HFFc6 (cell line): ENCODE measurements at regions not wholly inside any gene's neighbourhood (a gene's known extent, or its start where the extent isn't known, plus 50 kb on each side); places are given as distances from the start of the nearest gene placed in this dataset.

ENCODE experiments used
- DNase-seq: peaks from one replicate; pipeline ENCODE4 v3.0.0-alpha.2; 2018
- H3K27ac Mint-ChIP-seq: 2 replicates; pipeline ENCODE4 v1.8.0; 2020; ENCODE audit warnings: mild to moderate bottlenecking, mixed read lengths
- H3K27me3 Mint-ChIP-seq: 2 replicates; pipeline ENCODE4 v1.8.0; 2021; ENCODE audit warnings: mild to moderate bottlenecking, moderate library complexity, mixed read lengths; ENCODE audit not compliant: insufficient read depth
- H3K36me3 Mint-ChIP-seq: 2 replicates; pipeline ENCODE4 v1.8.0; 2021; ENCODE audit warnings: low read depth, mixed read lengths
- H3K4me1 Mint-ChIP-seq: 2 replicates; pipeline ENCODE4 v1.8.0; 2020; ENCODE audit warnings: low read depth, mixed read lengths
- H3K4me3 Mint-ChIP-seq: 2 replicates; pipeline ENCODE4 v1.8.0; 2020; ENCODE audit warnings: mild to moderate bottlenecking, moderate library complexity, mixed read lengths
- H3K9me3 Mint-ChIP-seq: 2 replicates; pipeline ENCODE4 v1.8.0; 2020; ENCODE audit warnings: mild to moderate bottlenecking, mixed read lengths
- CTCF ChIP-seq: fragments of 200-600 bp; sonication (generic); IDR thresholded peaks from 2 replicates; pipeline ENCODE4 v1.5.0; 2021; ENCODE audit warnings: antibody characterized with exemption, mild to moderate bottlenecking

GRCh38 chr20:62547364-62547763 is 71.6 kb upstream of the GATA5 start:
- Mint-ChIP-seq H3K36me3 (peaks cover 6% of the 10 kb centered on the region; the same call in 1 of the 2 replicates), H3K9me3 (peaks cover 7% of the 10 kb centered on the region), H3K4me3 (no peak overlapping the region), H3K27ac (no peak overlapping the region), H3K27me3 (peaks cover 23% of the 10 kb centered on the region), H3K4me1 (no peaks in the 10 kb centered on the region)
- no peak for DNase-seq
- no peak for TF ChIP-seq CTCF

- H3K27me3 Mint-ChIP-seq: peaks cover 26% of the 10 kb centered on the region
- no peak for DNase-seq
- H3K27ac Mint-ChIP-seq: no peak overlapping the region
- no peak for TF ChIP-seq CTCF
- no peak overlapping the region for H3K4me3 Mint-ChIP-seq
- no peaks in the 10 kb centered on the region for H3K4me1 Mint-ChIP-seq
- peaks cover 7% of the 10 kb centered on the region for H3K9me3 Mint-ChIP-seq
- H3K36me3 Mint-ChIP-seq: peaks cover 6% of the 10 kb centered on the region; the same call in 1 of the 2 replicates
These were observed 72.7 kb upstream of the GATA5 start for GRCh38 chr20:62548471-62548870.

GRCh38 chr20:62549029-62549428 is 73.2 kb upstream of the GATA5 start:
- peaks cover 27% of the 10 kb centered on the region for H3K27me3 Mint-ChIP-seq
- H3K4me3 Mint-ChIP-seq: no peak overlapping the region
- H3K9me3 Mint-ChIP-seq: peaks cover 7% of the 10 kb centered on the region
- no peak overlapping the region for H3K27ac Mint-ChIP-seq
- DNase-seq: no peak
- no peak for TF ChIP-seq CTCF
- peaks cover 6% of the 10 kb centered on the region; the same call in 1 of the 2 replicates for H3K36me3 Mint-ChIP-seq
- no peaks in the 10 kb centered on the region for H3K4me1 Mint-ChIP-seq

GRCh38 chr20:62549499-62550086 is 73.8 kb upstream of the GATA5 start:
- H3K27me3 Mint-ChIP-seq: peaks cover 27% of the 10 kb centered on the region
- no peak overlapping the region for H3K4me3 Mint-ChIP-seq
- TF ChIP-seq CTCF: no peak
- no peak overlapping the region for H3K27ac Mint-ChIP-seq
- H3K9me3 Mint-ChIP-seq: peaks cover 2% of the 10 kb centered on the region
- no peaks in the 10 kb centered on the region for H3K4me1 Mint-ChIP-seq
- no peak for DNase-seq
- peaks cover 1% of the 10 kb centered on the region; the same call in 1 of the 2 replicates for H3K36me3 Mint-ChIP-seq

GRCh38 chr20:62550087-62550632 is 74.4 kb upstream of the GATA5 start:
- H3K4me3 Mint-ChIP-seq: peak overlapping the region; percentile 1; the same call in 1 of the 2 replicates
- no peak overlapping the region for H3K27ac Mint-ChIP-seq
- peaks cover 30% of the 10 kb centered on the region for H3K27me3 Mint-ChIP-seq
- no peaks in the 10 kb centered on the region for H3K4me1 Mint-ChIP-seq
- no peaks in the 10 kb centered on the region for H3K36me3 Mint-ChIP-seq
- no peaks in the 10 kb centered on the region for H3K9me3 Mint-ChIP-seq
- TF ChIP-seq CTCF: no peak
- no peak for DNase-seq
